H1 (cell line): ENCODE measurements at regions not wholly inside any gene's neighbourhood (a gene's known extent, or its start where the extent isn't known, plus 50 kb on each side); places are given as distances from the start of the nearest gene placed in this dataset.

ENCODE experiments used
- CTCF ChIA-PET: fragments of 300-600 bp; sonication (Branson Sonifier 250); formaldehyde crosslinking; loops from one replicate; lab custom pipeline; 2021; ENCODE audit not compliant: partially characterized antibody; lab: Charles Lee
- POLR2A ChIA-PET: fragments of 300-600 bp; sonication (Branson Sonifier 250); formaldehyde crosslinking; loops from one replicate; lab custom pipeline; 2021; ENCODE audit warnings: inconsistent platforms; ENCODE audit not compliant: partially characterized antibody; lab: Charles Lee
- DNase-seq, 2 experiments: peaks; one replicate each; pipeline versions ENCODE4 v3.0.0 to v3.0.0-alpha.2; 2010 to 2022; ENCODE audit warnings: low spot score in 2 of 2, low read depth in 1 of 2, mixed read lengths in 1 of 2
- FAIRE-seq: peaks from 2 replicates; lab custom pipeline; 2011; peaks lifted over from hg19 to GRCh38; lab: Jason Lieb, UNC
- H2AFZ ChIP-seq: 2 replicates; pipeline ENCODE4 v1.8.1; 2012; ENCODE audit warnings: low read length, inconsistent platforms
- H2AK5ac ChIP-seq: 2 replicates; pipeline ENCODE4 v1.6.1; 2013; ENCODE audit warnings: low read depth, low read length
- H2BK120ac ChIP-seq: replicated peaks from 2 replicates; pipeline ENCODE3; 2013; ENCODE audit warnings: low read depth, low read length, inconsistent platforms
- H2BK12ac ChIP-seq: 2 replicates; pipeline ENCODE4 v1.6.1; 2013; ENCODE audit warnings: low read depth, low read length
- H2BK15ac ChIP-seq: 2 replicates; pipeline ENCODE4 v1.6.1; 2013; ENCODE audit warnings: low read length
- H2BK20ac ChIP-seq: 2 replicates; pipeline ENCODE4 v1.6.1; 2013; ENCODE audit warnings: low read length
- H2BK5ac ChIP-seq: 2 replicates; pipeline ENCODE4 v1.6.1; 2013; ENCODE audit warnings: low read depth, low read length
- H3K14ac ChIP-seq: 2 replicates; pipeline ENCODE4 v1.6.1; 2013; ENCODE audit warnings: inconsistent platforms; ENCODE audit not compliant: insufficient read length
- H3K18ac ChIP-seq: 2 replicates; pipeline ENCODE4 v1.6.1; 2013; ENCODE audit warnings: low read length; ENCODE audit errors: extremely low read depth
- H3K23ac ChIP-seq: 2 replicates; pipeline ENCODE4 v1.6.1; 2013; ENCODE audit warnings: inconsistent platforms; ENCODE audit not compliant: insufficient read length
- H3K23me2 ChIP-seq: 2 replicates; pipeline ENCODE4 v1.6.1; 2013; ENCODE audit warnings: low read depth, low read length
- H3K27ac ChIP-seq: 2 replicates; pipeline ENCODE4 v1.6.1; 2011; ENCODE audit warnings: low read depth, low read length, inconsistent platforms
- H3K27me3 ChIP-seq, 4 experiments: replicated peaks in 1 of 4; 1 replicate in 1 of 4; 2 replicates in 3 of 4; pipeline versions ENCODE4 v1.6.1 to v1.8.1; 2011 to 2013; ENCODE audit warnings: low read length in 3 of 4, mild to moderate bottlenecking in 3 of 4, inconsistent platforms in 2 of 4, mixed read lengths in 2 of 4, moderate library complexity in 1 of 4; ENCODE audit not compliant: control insufficient read depth in 3 of 4, insufficient read depth in 3 of 4; ENCODE audit errors: extremely low read depth in 1 of 4
- H3K36me3 ChIP-seq, 4 experiments: 2 replicates each; pipeline versions ENCODE4 v1.6.1 to v1.8.1; 2011 to 2013; ENCODE audit warnings: mild to moderate bottlenecking in 4 of 4, low read length in 3 of 4, moderate library complexity in 2 of 4, control low read depth in 1 of 4, inconsistent platforms in 1 of 4; ENCODE audit not compliant: insufficient read depth in 4 of 4, control insufficient read depth in 2 of 4
- H3K4ac ChIP-seq: replicated peaks from 2 replicates; pipeline ENCODE3; 2013; ENCODE audit warnings: low read length, low read depth, mixed read lengths, inconsistent platforms; ENCODE audit not compliant: insufficient read length
- H3K4me1 ChIP-seq, 4 experiments: replicated peaks in 1 of 4; 1 replicate in 1 of 4; 2 replicates in 3 of 4; pipeline versions ENCODE4 v1.6.1 to v1.8.1; 2011 to 2013; ENCODE audit warnings: low read length in 3 of 4, inconsistent platforms in 2 of 4, mixed read lengths in 1 of 4; ENCODE audit not compliant: insufficient read depth in 4 of 4, control insufficient read depth in 3 of 4
- H3K4me2 ChIP-seq, 2 experiments: 2 replicates each; pipeline versions ENCODE4 v1.6.1 to v1.8.1; 2011 to 2013; ENCODE audit warnings: low read depth in 2 of 2, low read length in 2 of 2, control low read depth in 1 of 2, inconsistent platforms in 1 of 2, mild to moderate bottlenecking in 1 of 2; ENCODE audit not compliant: insufficient read depth in 1 of 2
- H3K4me3 ChIP-seq, 4 experiments: fragments of 200-600, 300-600 bp in 1 of 4; sonication (generic), shearing (Covaris generic), sonication (Bioruptor Twin) in 1 of 4; 2 replicates each; pipeline versions ENCODE4 v1.5.1 to v1.8.1; 2011 to 2016; ENCODE audit warnings: low read length in 4 of 4, low read depth in 3 of 4, control low read depth in 2 of 4, inconsistent platforms in 2 of 4, mild to moderate bottlenecking in 2 of 4, mixed read lengths in 1 of 4, moderate library complexity in 1 of 4; ENCODE audit not compliant: insufficient read depth in 2 of 4; ENCODE audit errors: extremely low read depth in 1 of 4
- H3K56ac ChIP-seq: replicated peaks from 2 replicates; pipeline ENCODE3; 2013; ENCODE audit warnings: low read depth, mild to moderate bottlenecking, mixed read lengths, low read length, inconsistent platforms; ENCODE audit not compliant: insufficient read length
- H3K79me1 ChIP-seq: 2 replicates; pipeline ENCODE4 v1.6.1; 2013; ENCODE audit warnings: low read depth, low read length, control low read depth
- H3K79me2 ChIP-seq, 2 experiments: 2 replicates each; pipeline versions ENCODE4 v1.6.1 to v1.8.1; 2012 to 2013; ENCODE audit warnings: low read length in 2 of 2, mild to moderate bottlenecking in 2 of 2, inconsistent platforms in 1 of 2; ENCODE audit not compliant: insufficient read depth in 2 of 2, control insufficient read depth in 1 of 2
- H3K9ac ChIP-seq, 4 experiments: replicated peaks in 1 of 4; 1 replicate in 1 of 4; 2 replicates in 3 of 4; pipeline versions ENCODE4 v1.6.1 to v1.8.1; 2011 to 2013; ENCODE audit warnings: low read depth in 3 of 4, low read length in 3 of 4, control low read depth in 2 of 4, mild to moderate bottlenecking in 2 of 4, moderate library complexity in 2 of 4, inconsistent platforms in 1 of 4; ENCODE audit errors: extremely low read depth in 1 of 4
- H3K9me3 ChIP-seq, 2 experiments: 2 replicates each; pipeline versions ENCODE4 v1.6.1 to v1.8.1; 2012 to 2013; ENCODE audit warnings: mild to moderate bottlenecking in 2 of 2, moderate library complexity in 2 of 2, control low read depth in 1 of 2, inconsistent platforms in 1 of 2, low read depth in 1 of 2, low read length in 1 of 2, mixed read lengths in 1 of 2; ENCODE audit not compliant: insufficient read depth in 2 of 2
- H4K20me1 ChIP-seq, 2 experiments: replicated peaks in 1 of 2; 2 replicates each; pipeline versions ENCODE3 to v1.8.1; 2011 to 2013; ENCODE audit warnings: inconsistent platforms in 2 of 2, low read length in 2 of 2, mild to moderate bottlenecking in 1 of 2; ENCODE audit not compliant: insufficient read depth in 2 of 2, control insufficient read depth in 1 of 2
- H4K5ac ChIP-seq: 2 replicates; pipeline ENCODE4 v1.6.1; 2013; ENCODE audit warnings: low read length, low read depth, mixed read lengths, inconsistent platforms; ENCODE audit not compliant: insufficient read length
- H4K8ac ChIP-seq: 2 replicates; pipeline ENCODE4 v1.8.0; 2013; ENCODE audit warnings: mild to moderate bottlenecking, moderate library complexity, low read length, inconsistent platforms; ENCODE audit not compliant: insufficient read depth; ENCODE audit errors: extremely low read depth
- H4K91ac ChIP-seq: replicated peaks from 2 replicates; pipeline ENCODE3; 2013; ENCODE audit warnings: low read length, mixed read lengths, inconsistent platforms; ENCODE audit not compliant: insufficient read length
- BRCA1 ChIP-seq: IDR thresholded peaks from 2 replicates; pipeline ENCODE4 v1.6.1; 2012; ENCODE audit warnings: low read depth, low read length, improper control_type of control experiment
- CBX8 ChIP-seq: fragments of 300-800, 300-1000 bp; sonication (generic); IDR thresholded peaks from 2 replicates; pipeline ENCODE4 v1.7.1; 2016; ENCODE audit warnings: low read depth, low read length, borderline replicate concordance
- CHD1 ChIP-seq: IDR thresholded peaks from 2 replicates; pipeline ENCODE4 v1.6.1; 2012; ENCODE audit warnings: low read depth, low read length, improper control_type of control experiment
- CHD2 ChIP-seq: IDR thresholded peaks from 2 replicates; pipeline ENCODE4 v1.6.1; 2012; ENCODE audit warnings: low read length, improper control_type of control experiment
- EGR1 ChIP-seq: IDR thresholded peaks from 2 replicates; pipeline ENCODE4 v1.6.1; 2011; ENCODE audit warnings: low read depth, low read length, borderline replicate concordance
- EP300 ChIP-seq, 2 experiments: IDR thresholded peaks; 1 replicate in 1 of 2; 2 replicates in 1 of 2; pipeline ENCODE4 v1.6.1; 2011 to 2012; ENCODE audit warnings: low read depth in 2 of 2, low read length in 2 of 2, mild to moderate bottlenecking in 2 of 2, borderline replicate concordance in 1 of 2, inconsistent platforms in 1 of 2, moderate library complexity in 1 of 2
- GABPA ChIP-seq: IDR thresholded peaks from 2 replicates; pipeline ENCODE4 v1.6.1; 2011; ENCODE audit warnings: mild to moderate bottlenecking, low read length, moderate library complexity, borderline replicate concordance; ENCODE audit not compliant: insufficient read depth
- HDAC6 ChIP-seq: IDR thresholded peaks from one replicate; pipeline ENCODE4 v1.7.1; 2012; ENCODE audit warnings: low read depth, mild to moderate bottlenecking, inconsistent platforms, low read length, moderate library complexity
- KDM1A ChIP-seq: fragments of 200-600, 300-600 bp; sonication (generic); IDR thresholded peaks from 2 replicates; pipeline ENCODE4 v1.7.1; 2016; ENCODE audit warnings: mild to moderate bottlenecking, low read length, borderline replicate concordance
- MAFK ChIP-seq: IDR thresholded peaks from 2 replicates; pipeline ENCODE4 v1.6.1; 2012; ENCODE audit warnings: low read depth, mild to moderate bottlenecking, improper control_type of control experiment, low read length
- TEAD4 ChIP-seq: IDR thresholded peaks from 2 replicates; pipeline ENCODE4 v1.6.1; 2012; ENCODE audit warnings: low read depth, low read length, inconsistent platforms, mixed read lengths
- ZNF274 ChIP-seq: IDR thresholded peaks from 2 replicates; pipeline ENCODE4 v1.7.0; 2012; ENCODE audit warnings: low read length, borderline replicate concordance; ENCODE audit errors: extremely low read depth
- WGBS, 2 experiments: shearing (Covaris generic) in 1 of 2; methylation state at CpG; one replicate each; pipeline versions ENCODE4 v1.1.6 to v1.1.7; 2013 to 2015; ENCODE audit warnings: low lambda C conversion rate in 2 of 2, mixed read lengths in 2 of 2, inconsistent platforms in 1 of 2, low coverage in 1 of 2, missing lambda C conversion rate in 1 of 2; ENCODE audit not compliant: insufficient replicate concordance in 2 of 2, insufficient coverage in 1 of 2, insufficient read length in 1 of 2; ENCODE audit errors: extremely low coverage in 1 of 2, missing lambda C conversion rate in 1 of 2; 5-methylcytosine and 5-hydroxymethylcytosine counted together

- POLR2A ChIA-PET: no interaction called here
- CTCF ChIA-PET: no interaction called here
- FAIRE-seq: no peak
- TF ChIP-seq ZNF274 (no peak), KDM1A (no peak), EGR1 (no peak), CHD2 (no peak), BRCA1 (no peak), TEAD4 (no peak), EP300 (IDR thresholded peaks at IDR 0.05; ENCODE audit: borderline replicate concordance in 1 of 2, low read depth in 2 of 2, low read length in 2 of 2) (no peak), CBX8 (no peak), MAFK (no peak), GABPA (no peak), CHD1 (no peak), HDAC6 (no peak)
These were observed 255.6 kb upstream of the LMCD1 start for GRCh38 chr3:8246070-8246469.

More at GRCh38 chr3:8246070-8246469, 255.6 kb upstream of the LMCD1 start:
- no peak overlapping the region for H3K9ac ChIP-seq
- no peak overlapping the region for H3K4ac ChIP-seq
- H3K23ac ChIP-seq: no peak overlapping the region
- no peak overlapping the region for H2BK12ac ChIP-seq
- no peak overlapping the region for H2BK120ac ChIP-seq
- no peak overlapping the region for H4K8ac ChIP-seq
- H3K9me3 ChIP-seq: no peaks in the 10 kb centered on the region
- no peaks in the 10 kb centered on the region for H3K36me3 ChIP-seq
- H2AFZ ChIP-seq: no peak overlapping the region
- no peak for DNase-seq
- H4K5ac ChIP-seq: no peak overlapping the region
- H3K79me1 ChIP-seq: no peaks in the 10 kb centered on the region
- H3K18ac ChIP-seq: no peak overlapping the region
- H4K91ac ChIP-seq: no peak overlapping the region
- no peaks in the 10 kb centered on the region for H3K27me3 ChIP-seq
- H3K14ac ChIP-seq: no peak overlapping the region
- no peak overlapping the region for H3K4me2 ChIP-seq
- no peak overlapping the region for H3K27ac ChIP-seq
- no peaks in the 10 kb centered on the region for H3K4me1 ChIP-seq
- no peak overlapping the region for H2AK5ac ChIP-seq
- H2BK15ac ChIP-seq: no peak overlapping the region
- no peak overlapping the region for H3K56ac ChIP-seq
- 47% methylated on average over 2 of the region's 2 CpGs; no CpG with 5 or more reads in 1 of the 2 experiments for WGBS, 2 experiments
- no peaks in the 10 kb centered on the region for H3K79me2 ChIP-seq
- H2BK20ac ChIP-seq: no peak overlapping the region
- no peaks in the 10 kb centered on the region; the same call in 1 of the 2 replicates for H3K23me2 ChIP-seq
- no peak overlapping the region for H2BK5ac ChIP-seq
- H3K4me3 ChIP-seq: no peak overlapping the region
- no peaks in the 10 kb centered on the region for H4K20me1 ChIP-seq
